ENCODE measurements at regions not wholly inside any gene's neighbourhood (a gene's known extent, or its start where the extent isn't known, plus 50 kb on each side); places are given as distances from the start of the nearest gene placed in this dataset.

DNA sequence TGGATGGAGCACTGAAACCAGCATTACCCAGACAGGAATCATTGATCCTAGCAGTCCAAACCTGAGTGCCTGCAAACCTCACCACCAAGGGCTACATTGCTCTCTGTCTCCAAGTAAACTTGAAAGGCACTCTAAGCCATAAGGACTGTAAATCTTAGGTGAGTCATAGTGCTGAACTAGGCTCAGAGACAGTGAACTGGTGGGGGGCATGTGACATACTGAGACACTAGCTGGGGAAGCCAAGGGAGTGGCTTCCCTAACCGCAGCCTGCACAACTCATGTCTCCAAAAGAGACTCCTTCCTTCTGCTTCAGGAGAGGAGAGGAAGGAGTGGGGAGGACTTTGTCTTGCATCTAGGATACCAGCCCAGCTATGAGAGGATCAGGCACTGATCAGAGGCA lies 235.5 kb upstream of the ACTRT1 start:
- Histone ChIP-seq H3K9ac (ENCODE audit: low read length) (no peak overlapping the region), H3K36me3 (replicated peaks in 1 of 2; ENCODE audit: control extremely low read depth in 1 of 2, control insufficient read depth in 1 of 2, extremely low read depth in 1 of 2, insufficient read depth in 2 of 2, low read length in 1 of 2) (no peaks in the 10 kb centered on the region), H3K4me3 (ENCODE audit: control extremely low read depth in 1 of 5, extremely low read depth in 1 of 5, insufficient read depth in 1 of 5, low read depth in 2 of 5, low read length in 4 of 5) (no peak overlapping the region), H3K4me2 (replicated peaks; ENCODE audit: low read depth, low read length, poor library complexity, severe bottlenecking) (no peak overlapping the region), H2AFZ (ENCODE audit: insufficient read depth, low read depth, low read length, poor library complexity, severe bottlenecking) (no peak overlapping the region), H3K79me2 (ENCODE audit: control insufficient read depth, insufficient read depth, low read length) (no peaks in the 10 kb centered on the region), H3K27ac (ENCODE audit: low read length in 2 of 2) (no peak overlapping the region), H3K27me3 (replicated peaks in 1 of 4; ENCODE audit: control extremely low read depth in 1 of 4, control insufficient read depth in 3 of 4, insufficient read depth in 4 of 4, low read length in 3 of 4) (no peaks in the 10 kb centered on the region), H3K9me3 (ENCODE audit: control extremely low read depth in 1 of 3, control insufficient read depth in 2 of 3, insufficient read depth in 1 of 3, low read length in 2 of 3) (peaks cover 0 to 6% (median 0%) of the 10 kb centered on the region in 3 donors), H3K4me1 (ENCODE audit: control insufficient read depth in 2 of 2, insufficient read depth in 2 of 2, low read length in 2 of 2) (no peaks in the 10 kb centered on the region), H4K20me1 (ENCODE audit: control insufficient read depth, insufficient read depth, low read length, poor library complexity, severe bottlenecking) (no peaks in the 10 kb centered on the region)
- no peak overlapping the region for H3K27ac Mint-ChIP-seq
- intact Hi-C loops (cut with micrococcal nuclease), result no loop called here
- ATAC-seq (ENCODE audit: low read depth) (no peak), DNase-seq (no peak)
- H3K27me3 Mint-ChIP-seq, result no peaks in the 10 kb centered on the region
- no peak overlapping the region for H3K4me3 Mint-ChIP-seq
- peaks cover 4% of the 10 kb centered on the region for H3K9me3 Mint-ChIP-seq (ENCODE audit: insufficient read depth)
- H3K4me1 Mint-ChIP-seq, result no peaks in the 10 kb centered on the region
- POLR2A ChIA-PET, result no interaction called here
- CTCF ChIA-PET, result no interaction called here
- TF ChIP-seq, protein P1, sequence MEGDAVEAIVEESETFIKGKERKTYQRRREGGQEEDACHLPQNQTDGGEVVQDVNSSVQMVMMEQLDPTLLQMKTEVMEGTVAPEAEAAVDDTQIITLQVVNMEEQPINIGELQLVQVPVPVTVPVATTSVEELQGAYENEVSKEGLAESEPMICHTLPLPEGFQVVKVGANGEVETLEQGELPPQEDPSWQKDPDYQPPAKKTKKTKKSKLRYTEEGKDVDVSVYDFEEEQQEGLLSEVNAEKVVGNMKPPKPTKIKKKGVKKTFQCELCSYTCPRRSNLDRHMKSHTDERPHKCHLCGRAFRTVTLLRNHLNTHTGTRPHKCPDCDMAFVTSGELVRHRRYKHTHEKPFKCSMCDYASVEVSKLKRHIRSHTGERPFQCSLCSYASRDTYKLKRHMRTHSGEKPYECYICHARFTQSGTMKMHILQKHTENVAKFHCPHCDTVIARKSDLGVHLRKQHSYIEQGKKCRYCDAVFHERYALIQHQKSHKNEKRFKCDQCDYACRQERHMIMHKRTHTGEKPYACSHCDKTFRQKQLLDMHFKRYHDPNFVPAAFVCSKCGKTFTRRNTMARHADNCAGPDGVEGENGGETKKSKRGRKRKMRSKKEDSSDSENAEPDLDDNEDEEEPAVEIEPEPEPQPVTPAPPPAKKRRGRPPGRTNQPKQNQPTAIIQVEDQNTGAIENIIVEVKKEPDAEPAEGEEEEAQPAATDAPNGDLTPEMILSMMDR (IDR thresholded peaks at IDR 0.05), result no peak
- TF ChIP-seq EZH2 (IDR thresholded peaks at IDR 0.05; ENCODE audit: borderline replicate concordance, insufficient read depth, low read depth, low read length, poor library complexity, severe bottlenecking), result no peak
- no CpG with 5 or more reads among the region's 1 CpG for WGBS (ENCODE audit: insufficient coverage)

DNA sequence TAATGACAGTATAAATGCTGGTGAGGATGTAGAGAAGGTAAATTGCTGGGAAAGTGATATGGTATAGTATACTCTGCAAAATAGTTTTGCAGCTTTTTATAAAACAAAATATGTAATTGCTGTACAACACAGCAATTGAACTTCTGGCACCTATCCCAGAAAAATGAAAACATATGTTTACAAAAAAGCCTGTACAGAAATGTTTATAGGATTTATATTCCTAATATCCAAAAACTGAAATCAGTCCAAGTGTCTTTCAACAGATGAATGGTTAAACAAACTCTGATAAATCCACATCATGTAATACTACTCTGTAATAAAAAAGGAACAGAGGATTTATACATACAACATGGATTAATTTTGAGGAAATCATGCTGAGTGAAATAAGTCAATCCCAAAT lies 198.4 kb upstream of the ACTRT1 start:
- no peaks in the 10 kb centered on the region for H3K27me3 ChIP-seq (replicated peaks in 1 of 4; ENCODE audit: control extremely low read depth in 1 of 4, control insufficient read depth in 3 of 4, insufficient read depth in 4 of 4, low read length in 3 of 4)
- Mint-ChIP-seq H3K27me3 (no peaks in the 10 kb centered on the region), H3K27ac (no peak overlapping the region), H3K4me3 (no peak overlapping the region), H3K4me1 (no peaks in the 10 kb centered on the region), H3K9me3 (ENCODE audit: insufficient read depth) (no peaks in the 10 kb centered on the region)
- intact Hi-C loops (cut with micrococcal nuclease), result no loop called here
- CTCF ChIA-PET, result no interaction called here
- TF ChIP-seq, protein P1 (IDR thresholded peaks at IDR 0.05), result no peak
- TF ChIP-seq EZH2 (IDR thresholded peaks at IDR 0.05; ENCODE audit: borderline replicate concordance, insufficient read depth, low read depth, low read length, poor library complexity, severe bottlenecking), result no peak
- no peak overlapping the region for H3K4me2 ChIP-seq (replicated peaks; ENCODE audit: low read depth, low read length, poor library complexity, severe bottlenecking)
- DNase-seq, result no peak
- ATAC-seq (ENCODE audit: low read depth), result no peak
- POLR2A ChIA-PET, result no interaction called here
- no peaks in the 10 kb centered on the region for H3K79me2 ChIP-seq (ENCODE audit: control insufficient read depth, insufficient read depth, low read length)
- H3K9ac ChIP-seq (ENCODE audit: low read length), result no peak overlapping the region
- H3K4me1 ChIP-seq (ENCODE audit: control insufficient read depth in 2 of 2, insufficient read depth in 2 of 2, low read length in 2 of 2), result no peaks in the 10 kb centered on the region
- H3K4me3 ChIP-seq (ENCODE audit: control extremely low read depth in 1 of 5, extremely low read depth in 1 of 5, insufficient read depth in 1 of 5, low read depth in 2 of 5, low read length in 4 of 5), result no peak overlapping the region
- H2AFZ ChIP-seq (ENCODE audit: insufficient read depth, low read depth, low read length, poor library complexity, severe bottlenecking), result no peak overlapping the region
- no peaks in the 10 kb centered on the region for H3K36me3 ChIP-seq (replicated peaks in 1 of 2; ENCODE audit: control extremely low read depth in 1 of 2, control insufficient read depth in 1 of 2, extremely low read depth in 1 of 2, insufficient read depth in 2 of 2, low read length in 1 of 2)
- no peak overlapping the region for H3K27ac ChIP-seq (ENCODE audit: low read length in 2 of 2)
- no peaks in the 10 kb centered on the region for H4K20me1 ChIP-seq (ENCODE audit: control insufficient read depth, insufficient read depth, low read length, poor library complexity, severe bottlenecking)
- H3K9me3 ChIP-seq (ENCODE audit: control extremely low read depth in 1 of 3, control insufficient read depth in 2 of 3, insufficient read depth in 1 of 3, low read length in 2 of 3), result no peaks in the 10 kb centered on the region
